ENCODE measurements at regions not wholly inside any gene's neighbourhood (a gene's known extent, or its start where the extent isn't known, plus 50 kb on each side); places are given as distances from the start of the nearest gene placed in this dataset.
"Not testable (repeated sequence)": the region's sequence is repeated elsewhere in the genome, so short reads cannot be mapped to it uniquely, and the experiment has no call there.

DNA sequence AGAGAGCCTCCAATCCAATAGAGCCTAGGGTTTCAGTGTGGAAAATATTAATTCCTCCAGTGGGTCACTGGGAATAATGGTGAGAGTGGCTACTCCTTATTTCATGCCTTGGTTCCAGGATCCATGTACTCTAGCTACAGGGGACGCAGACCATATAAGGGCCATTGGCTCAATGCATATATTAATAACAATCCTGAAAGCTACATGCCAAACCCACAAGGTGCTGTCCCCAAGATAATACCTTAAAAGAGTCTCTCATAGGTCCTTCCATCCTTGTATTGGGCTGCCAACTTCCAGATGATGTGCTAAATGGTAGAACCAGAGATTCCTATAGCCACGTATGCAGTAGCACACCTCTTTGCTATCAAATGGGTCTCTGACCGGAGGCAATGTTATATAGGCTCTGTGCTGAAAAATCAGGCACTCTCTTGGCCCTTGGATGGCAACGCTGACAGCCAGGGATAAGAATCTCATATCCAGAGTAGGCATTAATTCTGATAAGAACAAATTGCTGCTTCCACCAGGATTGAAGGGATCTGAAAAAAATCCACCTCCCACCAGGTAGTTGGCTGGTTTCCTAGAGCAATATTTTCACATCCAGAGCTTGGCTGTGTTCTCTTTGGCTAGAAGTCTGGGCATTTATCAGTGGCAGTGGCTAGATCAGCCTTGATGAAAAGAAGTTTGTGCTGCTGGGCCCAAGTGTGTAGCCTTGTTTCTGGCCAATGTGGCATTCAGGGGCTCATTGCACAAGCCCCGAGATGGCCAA is 218.1 kb upstream of the MGAT5 start:
- DNase-seq = no peak

DNA sequence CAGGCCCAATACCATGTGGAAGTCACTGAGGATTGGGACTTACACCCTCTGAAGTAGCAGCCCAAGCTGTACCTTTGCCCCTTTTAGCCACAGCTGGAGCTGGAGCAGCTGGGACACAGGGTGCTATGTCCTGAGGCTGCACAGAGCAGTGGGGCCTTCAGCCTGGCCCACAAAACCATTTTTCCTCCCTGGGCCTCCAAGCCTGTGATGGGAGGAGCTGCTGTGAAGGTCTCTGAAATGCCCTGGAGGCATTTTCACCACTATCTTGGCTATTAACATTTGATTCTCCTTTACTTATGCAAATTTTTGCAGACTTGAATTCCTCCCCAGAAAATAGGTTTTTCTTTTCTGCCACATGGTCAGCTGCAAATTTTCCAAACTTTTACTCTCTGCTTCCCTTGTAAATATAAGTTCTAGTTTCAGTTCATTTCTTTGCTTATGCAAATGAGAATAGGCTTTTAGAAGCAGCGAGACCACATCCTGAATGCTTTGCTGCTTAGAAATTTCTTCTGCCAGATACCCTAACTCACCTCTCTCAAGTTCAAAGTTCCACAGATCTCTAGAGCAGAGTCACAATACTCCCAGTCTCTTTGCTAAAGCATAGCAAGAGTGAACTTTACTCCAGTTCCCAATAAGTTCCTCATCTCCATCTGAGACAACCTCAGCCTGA is 213.8 kb upstream of the MGAT5 start:
- no peak for DNase-seq

DNA sequence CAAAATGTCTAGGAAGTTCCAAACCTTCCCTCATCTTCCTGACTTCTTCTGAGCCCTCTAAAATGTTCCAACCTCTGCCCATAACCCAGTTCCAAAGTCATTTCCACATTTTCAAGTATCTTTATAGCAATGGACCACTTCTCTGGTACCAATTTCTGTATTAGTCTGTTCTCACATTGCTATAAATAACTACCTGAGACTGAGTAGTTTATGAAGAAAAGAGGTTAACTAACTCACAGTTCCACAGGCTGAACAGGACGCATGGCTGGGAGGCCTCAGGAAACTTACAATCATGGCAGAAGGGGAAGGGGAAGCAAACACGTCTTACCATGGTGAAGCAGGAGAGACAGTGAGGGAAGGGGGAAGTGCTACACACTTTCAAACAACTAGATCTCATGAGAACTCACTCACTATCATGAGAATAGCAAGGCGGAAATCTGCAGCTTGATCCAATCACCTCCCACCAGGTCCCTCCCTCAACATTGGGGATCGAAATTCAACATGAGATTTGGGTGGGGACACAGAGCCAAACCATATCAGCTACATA is 213.2 kb upstream of the MGAT5 start:
- not testable (repeated sequence) for DNase-seq

DNA sequence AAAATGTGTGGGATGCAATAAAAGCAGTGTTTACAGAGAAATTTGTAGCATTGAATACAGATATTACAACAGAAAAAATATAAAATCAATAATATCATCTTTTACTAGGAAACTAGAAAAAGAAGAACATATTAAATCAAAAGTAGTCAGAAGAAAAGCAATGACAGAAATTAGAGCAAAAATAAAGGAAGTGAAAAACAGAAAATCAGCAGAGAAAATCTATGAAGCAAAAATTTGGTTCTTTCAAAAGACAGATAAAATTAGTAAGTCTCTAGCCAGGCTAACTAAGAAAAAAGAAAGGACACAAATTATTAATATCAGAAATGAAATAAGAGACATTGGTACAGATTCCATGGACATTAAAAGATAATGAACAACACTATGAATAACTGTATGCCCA is 212.0 kb upstream of the MGAT5 start:
- no peak for DNase-seq

DNA sequence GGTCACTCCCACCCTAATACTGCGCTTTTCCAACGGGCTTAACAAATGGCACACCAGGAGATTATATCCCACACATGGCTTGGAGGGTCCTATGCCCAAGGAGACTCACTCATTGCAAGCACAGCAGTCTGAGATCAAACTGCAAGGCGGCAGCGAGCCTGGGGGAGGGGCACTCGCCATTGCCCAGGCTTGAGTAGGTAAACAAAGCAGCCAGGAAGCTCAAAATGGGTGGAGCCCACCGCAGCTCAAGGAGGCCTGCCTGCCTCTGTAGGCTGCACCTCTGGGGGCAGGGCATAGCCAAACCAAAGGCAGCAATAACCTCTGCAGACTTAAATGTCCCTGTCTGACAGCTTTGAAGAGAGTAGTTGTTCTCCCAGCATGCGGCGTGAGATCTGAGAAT is 210.8 kb upstream of the MGAT5 start:
- DNase-seq = not testable (repeated sequence)

DNA sequence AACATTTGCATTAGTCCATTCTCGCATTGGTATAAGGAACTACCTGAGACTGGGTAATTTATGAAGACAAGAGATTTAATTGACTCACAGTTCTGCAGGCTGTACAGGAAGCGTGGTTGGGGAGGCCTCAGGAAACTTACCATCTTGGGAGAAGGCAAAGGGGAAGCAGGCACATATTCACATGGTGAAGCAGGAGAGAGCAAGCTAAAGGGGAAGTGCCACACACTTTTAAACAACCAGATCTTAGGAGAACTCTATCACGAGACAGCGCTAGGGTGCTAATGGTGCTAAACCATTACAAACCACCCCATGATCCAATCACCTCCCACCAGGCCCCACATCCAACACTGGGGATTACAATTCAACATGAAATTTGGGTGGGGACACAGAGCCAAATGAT is 201.7 kb upstream of the MGAT5 start:
- peak; percentile 88 for DNase-seq

DNA sequence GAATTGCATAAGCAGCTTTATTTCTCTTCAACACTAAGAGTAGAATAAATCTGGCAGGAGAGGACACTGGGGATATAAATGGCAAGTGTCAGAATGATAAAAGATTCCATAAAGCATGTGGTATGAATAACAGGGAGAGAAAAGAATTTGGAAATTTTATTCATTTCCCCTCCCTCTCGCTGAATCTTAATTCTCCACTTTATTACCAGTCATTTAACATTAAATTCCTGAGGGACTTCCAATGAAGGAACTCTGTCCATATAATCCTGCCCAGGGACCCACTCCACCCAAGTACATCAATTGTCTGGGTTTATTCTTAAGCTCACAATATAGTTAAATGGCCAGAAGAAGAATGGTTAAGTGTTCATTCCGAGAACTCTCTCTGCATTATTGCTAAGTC is 197.7 kb upstream of the MGAT5 start:
- DNase-seq = no peak

DNA sequence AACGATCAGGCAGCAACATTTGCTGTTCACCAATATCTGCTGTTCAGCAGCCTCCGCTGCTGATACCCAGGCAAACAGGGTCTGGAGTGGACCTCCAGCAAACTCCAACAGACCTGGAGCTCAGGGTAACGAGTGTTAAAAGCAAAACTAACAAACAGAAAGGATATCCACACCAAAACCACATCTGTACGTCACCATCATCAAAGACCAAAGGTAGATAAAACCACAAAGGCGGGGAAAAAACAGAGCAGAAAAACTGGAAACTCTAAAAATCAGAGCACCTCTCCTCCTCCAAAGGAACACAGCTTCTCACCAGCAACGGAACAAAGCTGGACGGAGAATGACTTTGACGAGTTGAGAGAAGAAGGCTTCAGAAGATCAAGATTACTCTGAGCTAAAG is 192.8 kb upstream of the MGAT5 start:
- DNase-seq = not testable (repeated sequence)

DNA sequence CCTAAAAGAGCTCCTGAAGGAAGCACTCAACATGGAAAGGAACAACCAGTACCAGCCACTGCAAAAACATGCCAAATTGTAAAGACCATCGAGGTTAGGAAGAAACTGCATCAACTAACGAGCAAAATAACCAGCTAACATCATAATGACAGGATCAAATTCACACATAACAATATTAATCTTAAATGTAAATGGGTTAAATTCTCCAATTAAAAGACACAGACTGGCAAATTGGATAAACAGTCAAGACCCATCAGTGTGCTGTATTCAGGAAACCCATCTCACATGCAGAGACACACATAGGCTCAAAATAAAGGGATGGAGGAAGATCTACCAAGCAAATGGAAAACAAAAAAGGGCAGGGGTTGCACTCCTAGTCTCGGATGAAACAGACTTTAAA is 191.6 kb upstream of the MGAT5 start:
- DNase-seq = not testable (repeated sequence)

DNA sequence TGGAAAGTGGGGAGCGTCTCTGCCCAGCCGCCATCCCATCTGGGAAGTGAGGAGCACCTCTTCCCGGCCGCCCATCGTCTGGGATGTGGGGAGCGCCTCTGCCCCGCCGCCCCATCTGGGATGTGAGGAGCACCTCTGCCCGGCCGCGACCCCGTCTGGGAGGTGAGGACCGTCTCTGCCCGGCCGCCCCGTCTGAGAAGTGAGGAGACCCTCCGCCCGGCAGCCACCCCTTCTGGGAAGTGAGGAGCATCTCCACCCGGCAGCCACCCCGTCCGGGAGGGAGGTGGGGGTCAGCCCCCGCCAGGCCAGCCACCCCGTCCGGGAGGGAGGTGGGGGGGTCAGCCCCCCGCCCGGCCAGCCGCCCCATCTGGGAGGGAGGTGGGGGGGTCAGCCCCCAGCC is 190.0 kb upstream of the MGAT5 start:
- not testable (repeated sequence) for DNase-seq

DNA sequence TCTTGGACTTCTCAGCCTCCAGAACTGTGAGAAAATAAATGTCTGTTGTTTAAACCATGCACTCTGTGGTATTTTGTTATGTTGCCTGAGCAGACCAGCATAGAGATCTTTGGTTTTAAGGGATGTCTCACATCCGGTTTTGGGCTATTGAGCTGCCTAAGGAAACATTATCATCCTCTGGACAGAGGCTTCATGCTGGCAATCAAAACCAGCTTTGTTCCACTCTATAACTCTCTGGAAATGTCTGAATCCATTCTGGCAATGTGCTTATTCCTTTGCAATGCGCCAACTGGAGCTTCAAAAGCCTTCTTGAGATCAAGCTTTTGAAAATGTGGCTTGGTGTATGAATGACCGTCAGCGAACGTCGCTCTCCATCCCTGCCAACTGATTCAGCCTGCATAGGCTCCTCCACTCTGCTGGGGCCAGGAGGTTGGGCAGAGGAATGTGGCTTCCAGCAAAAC is 183.6 kb upstream of the MGAT5 start:
- no peak for DNase-seq

DNA sequence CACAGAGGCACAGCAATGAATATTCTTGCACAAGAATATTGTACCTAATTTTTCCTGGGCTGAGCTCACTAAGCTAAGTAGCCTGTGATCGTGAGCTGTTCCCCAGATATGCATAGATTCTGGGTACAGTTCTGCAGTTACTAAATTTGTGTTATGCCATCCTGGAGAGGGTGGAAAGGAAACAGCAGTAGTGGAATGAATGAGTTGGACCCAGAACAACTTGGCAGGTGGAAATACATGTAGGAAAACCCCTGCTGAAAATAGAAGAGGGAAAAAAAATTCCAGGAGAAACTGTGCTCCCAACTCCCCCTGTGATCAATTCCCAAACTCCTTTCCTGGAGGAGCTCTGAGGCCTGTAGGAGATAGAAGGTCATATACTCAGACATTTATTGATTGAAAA is 181.5 kb upstream of the MGAT5 start:
- no peak for DNase-seq

DNA sequence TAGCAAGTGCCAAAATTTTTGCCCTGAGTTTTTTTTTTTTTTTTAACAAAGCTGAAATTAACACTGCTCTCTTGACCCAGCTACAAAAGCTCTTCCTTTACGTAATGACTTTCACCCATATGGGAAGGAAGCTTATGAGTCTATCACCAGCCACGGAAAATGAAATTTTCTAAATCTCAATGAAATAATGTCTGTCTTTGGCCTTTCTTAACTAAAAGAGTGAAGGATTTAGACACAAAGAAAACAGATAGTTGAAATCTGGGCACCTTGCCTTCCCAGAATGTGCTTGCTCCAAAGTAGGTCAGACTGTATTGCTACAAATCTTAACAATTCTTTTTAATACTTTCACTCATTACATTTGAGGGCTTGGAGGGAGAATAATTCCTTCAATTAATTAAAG is 180.8 kb upstream of the MGAT5 start:
- no peak for DNase-seq

DNA sequence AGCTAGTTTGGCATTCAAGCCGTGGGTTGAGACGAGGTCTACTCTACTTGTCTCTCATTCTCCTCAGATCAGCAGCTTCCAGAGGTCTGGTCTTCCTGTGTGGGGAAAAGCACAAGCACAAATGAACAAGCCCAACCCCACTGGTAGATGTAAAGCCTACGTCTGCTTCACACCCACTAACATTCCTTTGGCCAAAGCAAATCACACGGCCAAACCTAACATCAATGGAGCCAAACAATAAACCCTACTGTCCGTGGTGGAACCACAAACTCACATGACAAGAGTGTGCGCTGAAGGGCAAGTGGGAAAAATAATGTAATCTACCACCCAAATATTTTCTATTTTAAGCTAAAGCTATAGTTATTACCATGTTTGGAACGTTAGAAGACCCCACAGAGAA is 179.3 kb upstream of the MGAT5 start:
- DNase-seq = no peak

DNA sequence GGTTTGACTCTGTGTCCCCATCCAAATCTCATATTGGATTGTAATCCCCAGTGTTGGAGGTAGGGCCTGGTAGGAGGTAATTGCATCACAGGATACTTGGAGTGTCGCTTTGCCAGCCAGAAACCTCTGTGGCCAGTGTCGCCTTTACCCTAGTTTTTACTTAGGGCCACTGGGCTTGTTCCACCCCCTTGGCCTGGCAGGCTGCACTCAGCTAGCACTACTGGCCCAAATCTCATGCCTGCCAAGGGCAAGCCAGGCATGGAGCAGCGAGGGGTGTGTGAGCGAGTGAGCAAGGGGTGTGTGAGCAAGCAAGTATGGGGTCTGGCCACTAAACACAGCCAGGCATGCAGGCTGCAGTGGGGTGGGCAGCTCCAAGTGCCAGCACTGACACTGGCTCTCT is 178.7 kb upstream of the MGAT5 start:
- no peak for DNase-seq

DNA sequence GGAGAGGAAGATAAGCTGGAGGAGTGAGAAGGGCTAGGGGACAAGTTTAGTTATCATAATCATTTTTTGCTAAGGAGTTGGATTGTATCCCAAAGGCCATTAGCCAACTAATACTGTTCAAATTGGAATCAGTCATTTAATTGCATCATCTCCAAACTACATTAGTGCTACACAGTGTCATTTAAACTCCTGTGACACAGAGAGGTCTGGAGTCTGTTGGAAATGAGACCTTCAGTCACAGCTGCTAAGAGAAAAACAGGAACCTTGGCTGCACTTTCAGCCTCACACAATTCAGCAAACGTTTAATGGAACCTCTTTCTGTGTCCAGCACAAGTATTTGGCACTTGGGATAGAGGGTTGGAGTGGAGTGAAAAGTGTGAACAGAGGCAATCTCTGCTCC is 175.5 kb upstream of the MGAT5 start:
- peak; percentile 34 to 42 for DNase-seq

DNA sequence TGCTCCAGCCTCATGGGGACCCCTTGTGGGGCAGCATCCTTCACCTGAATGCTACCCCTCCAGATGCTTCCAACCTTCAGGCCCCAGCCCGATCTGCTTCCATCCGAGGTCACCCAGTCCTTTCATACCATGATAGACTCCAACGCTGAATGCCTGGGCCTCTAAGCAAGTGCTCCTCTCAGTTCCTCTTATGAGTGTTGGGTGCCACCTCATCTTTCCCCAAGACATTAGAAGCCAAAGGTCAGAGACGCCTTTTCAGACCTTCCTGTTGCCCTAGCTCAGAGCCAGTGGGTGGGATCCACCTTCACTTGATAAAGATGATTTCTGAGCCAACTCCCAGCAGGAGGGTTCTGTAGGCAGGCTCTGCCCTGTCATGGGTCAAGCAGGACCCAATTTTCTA is 174.5 kb upstream of the MGAT5 start:
- no peak for DNase-seq

DNA sequence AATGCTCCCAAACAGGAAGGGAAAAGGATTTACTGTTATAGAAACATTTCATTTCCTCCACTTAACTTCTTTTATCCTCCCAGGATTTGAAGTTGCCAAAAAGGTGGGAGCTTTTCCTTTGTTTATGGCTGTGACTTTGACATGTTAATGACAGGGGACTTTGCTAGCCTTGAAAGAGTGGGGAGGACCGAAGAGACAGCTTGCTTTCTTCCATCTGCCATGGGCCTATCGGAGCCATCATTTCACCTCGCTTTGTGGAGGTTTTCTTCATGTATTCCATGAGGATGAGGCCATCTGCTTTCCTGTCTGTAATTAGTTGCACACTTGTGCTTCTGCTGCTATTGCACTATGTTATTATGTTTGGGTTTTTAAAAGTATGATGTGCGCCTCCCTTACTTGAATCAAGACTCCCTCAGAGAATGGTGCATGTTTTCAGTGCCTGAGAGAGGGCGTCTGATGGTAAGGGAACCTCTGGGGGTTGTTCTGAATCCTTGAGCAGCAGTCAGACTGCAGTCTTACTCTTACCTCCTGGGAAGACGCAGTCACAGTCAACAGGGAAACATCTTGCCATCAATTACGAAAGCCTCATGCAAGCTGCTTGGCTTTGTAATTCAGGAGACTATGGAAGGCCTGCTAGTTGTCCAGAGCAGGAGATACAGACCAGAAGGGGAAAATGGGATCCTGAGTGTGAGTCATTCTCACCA is 173.3 kb upstream of the MGAT5 start:
- no peak for DNase-seq

DNA sequence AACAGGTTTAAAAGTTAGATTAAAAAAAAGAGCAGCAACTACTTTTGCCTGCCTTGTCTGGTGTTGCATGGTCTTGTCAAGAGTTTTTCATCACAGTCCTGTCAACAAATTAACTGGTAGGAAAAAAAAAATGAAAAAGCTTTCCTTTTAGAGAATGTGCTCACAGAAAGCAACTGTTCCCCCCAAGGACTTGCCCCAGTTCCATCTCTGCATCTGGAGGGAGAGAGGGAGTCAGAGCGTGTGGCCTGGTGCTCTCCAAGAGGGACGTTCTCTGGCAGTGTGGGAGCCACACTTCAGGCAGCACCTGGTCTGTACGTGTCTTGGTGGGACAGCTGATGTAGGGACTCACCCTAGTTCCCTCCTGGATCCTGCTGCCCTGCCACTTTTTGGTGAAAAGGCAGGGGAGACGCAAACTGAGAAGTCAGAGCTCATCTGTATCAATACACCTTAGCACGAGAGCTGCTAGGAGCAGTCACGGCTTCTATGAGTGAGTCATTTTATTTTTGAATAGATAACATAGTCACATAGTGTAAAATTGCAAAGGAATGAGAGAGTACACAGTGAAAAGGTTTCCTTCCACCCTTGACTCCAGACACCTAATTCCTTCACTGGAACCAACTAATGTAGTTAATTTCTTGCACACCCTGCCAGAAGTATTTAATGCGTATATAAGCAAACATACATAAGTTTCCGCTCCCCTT is 172.5 kb upstream of the MGAT5 start:
- DNase-seq = no peak

DNA sequence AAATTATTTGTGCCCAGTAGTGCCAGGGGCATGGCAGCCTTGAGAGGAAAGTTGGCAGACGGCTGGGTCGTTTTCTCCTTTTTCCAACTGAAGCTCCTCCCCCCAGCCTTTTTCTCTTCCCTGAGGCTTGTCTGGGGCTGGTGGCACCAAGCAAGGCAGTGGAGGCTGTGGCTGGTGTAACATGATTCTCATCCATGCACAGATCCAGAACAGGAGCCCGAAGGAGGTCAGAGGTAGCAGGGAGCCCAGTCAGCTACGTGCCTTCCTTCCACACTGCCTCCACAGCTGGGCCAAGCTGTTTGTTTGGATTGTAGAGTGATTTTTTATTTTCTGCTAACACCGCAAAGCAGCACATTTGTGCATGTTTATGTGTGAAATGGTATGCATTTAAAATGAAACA is 170.3 kb upstream of the MGAT5 start:
- no peak for DNase-seq

DNA sequence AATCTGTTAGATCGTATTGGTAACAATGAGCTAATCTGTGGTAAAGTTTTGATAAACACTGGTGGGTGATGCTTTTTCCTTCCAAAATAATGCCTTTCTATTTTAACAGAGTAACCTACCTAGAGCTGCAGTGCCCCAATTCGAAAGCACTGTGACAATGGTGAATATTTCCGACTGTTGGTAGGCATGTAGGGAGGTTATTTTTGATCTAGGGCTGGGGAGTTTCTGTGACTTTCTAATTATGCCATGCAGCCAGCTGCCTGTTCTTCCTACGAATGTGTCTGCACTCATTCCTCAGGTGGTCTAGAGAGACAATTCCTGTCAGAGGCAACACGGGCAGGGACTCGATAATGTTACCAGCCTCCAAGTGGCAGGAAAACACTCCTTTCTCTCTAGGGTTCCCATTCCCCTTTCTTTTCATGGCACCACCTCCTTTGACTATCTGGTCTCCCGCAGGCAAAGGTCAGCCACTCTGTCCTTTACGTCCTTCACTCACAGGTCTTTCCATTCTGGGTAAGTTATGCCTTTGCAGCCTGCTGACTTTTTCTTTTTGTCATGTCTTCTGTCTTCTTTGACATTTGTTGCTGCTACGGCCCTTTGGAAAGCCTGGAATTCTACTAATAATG is 167.2 kb upstream of the MGAT5 start:
- DNase-seq = no peak

DNA sequence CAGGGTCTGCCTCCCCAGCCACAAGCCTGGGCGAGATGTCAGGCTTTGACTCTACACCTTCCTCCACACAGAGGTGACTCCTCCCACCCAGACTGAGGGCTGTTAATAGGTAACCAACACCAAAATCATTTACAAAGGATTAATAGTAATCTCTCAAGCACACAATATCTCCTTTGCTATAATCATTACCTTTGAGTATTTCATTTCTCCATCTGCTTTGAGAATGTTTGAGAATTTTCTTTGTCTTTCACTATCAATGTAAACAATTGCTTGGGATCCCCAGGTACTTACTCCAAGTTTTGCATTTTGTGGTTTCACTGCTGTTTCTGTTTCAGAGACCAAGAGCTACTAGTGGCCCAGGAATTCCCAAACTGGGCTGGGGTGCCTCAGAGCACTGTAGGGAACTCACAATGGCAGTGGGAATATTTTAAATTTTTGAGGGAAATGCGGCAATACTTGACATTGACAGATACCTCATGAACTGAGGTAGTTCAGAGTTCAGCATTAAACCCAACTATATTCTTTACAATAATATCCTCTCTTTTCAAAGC is 166.4 kb upstream of the MGAT5 start:
- no peak for DNase-seq
